Activated CD4-positive, alpha-beta T cell treated with anti-CD3 and anti-CD28 coated beads, Interleukin-2, amount 50 U/mL, for 16 hours (primary cell): ENCODE measurements at regions not wholly inside any gene's neighbourhood (a gene's known extent, or its start where the extent isn't known, plus 50 kb on each side); places are given as distances from the start of the nearest gene placed in this dataset.
"Not testable (repeated sequence)": the region's sequence is repeated elsewhere in the genome, so short reads cannot be mapped to it uniquely, and the experiment has no call there.

Source experiments
- DNase-seq: peaks from one replicate; pipeline ENCODE4 v3.0.0-alpha.2; 2020

DNA sequence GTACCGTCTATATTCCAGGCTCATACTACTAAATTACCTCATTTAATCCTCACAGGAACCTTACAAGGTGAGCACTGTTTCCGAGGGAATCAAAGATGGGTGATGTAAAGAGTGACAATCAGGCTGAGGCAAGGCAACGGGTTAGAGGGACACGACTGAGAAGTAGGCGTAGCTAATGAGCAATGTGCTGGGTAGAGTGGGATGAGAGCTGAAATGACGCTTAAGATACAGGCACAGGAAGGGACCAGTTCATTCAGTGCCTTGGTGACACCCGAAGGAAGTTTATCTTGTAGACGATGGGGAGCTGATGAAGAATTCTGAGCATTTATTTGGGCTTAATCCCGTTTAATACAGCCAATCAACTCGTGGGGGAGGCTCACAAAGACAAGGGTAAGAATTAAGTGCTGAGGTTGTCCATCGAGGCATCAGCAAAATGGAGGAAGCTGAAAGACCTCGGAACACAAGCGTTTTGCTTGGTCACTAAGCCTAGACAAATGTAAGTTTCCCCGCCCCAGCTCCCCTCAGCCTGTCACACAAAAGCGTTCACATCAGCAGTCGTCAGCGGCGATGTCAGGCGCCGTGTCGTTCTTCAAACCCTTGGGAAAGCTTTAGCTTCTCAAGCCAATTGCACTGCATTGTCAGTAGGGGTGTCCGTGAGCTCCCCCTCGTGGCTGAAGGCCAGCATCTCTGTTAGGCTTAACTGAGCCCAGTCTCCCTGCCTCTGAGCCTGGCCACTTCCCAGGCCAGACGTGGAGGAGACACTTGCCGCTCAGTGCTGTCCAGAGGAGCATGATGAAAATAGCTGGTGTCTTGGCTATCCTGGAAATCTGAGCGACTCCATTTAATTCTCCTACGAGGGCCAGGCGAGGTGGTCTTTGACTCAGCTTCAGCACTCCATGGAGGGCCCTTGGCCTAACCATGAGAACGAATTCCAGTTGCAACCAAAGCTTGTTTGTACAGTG lies 288.5 kb upstream of the G2E3 start:
- DNase-seq, result peak; percentile 71

DNA sequence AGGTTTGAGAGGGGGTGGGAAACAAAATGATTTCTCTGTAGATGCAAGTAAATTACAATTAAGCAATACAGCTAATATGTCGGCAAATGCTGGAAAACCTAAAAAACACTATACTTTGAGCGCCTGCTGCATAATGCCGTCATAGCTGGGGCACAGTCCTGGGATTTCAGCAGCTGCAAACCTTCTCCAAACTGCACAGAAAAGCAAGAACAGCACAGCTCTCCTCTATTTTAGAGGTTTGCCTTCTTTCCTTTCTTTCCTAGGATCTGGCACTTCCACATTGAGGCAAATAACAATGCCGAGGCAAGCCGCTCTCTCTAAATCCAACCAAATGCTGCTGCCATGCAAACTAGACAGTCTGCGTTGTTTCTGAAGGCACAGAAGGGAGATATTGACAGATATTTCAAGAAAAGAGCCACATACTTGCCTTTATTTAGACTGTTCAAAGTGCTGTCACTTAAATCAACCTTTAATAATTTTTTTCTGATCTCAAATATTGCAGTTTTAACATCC lies 287.1 kb upstream of the G2E3 start:
- no peak for DNase-seq

DNA sequence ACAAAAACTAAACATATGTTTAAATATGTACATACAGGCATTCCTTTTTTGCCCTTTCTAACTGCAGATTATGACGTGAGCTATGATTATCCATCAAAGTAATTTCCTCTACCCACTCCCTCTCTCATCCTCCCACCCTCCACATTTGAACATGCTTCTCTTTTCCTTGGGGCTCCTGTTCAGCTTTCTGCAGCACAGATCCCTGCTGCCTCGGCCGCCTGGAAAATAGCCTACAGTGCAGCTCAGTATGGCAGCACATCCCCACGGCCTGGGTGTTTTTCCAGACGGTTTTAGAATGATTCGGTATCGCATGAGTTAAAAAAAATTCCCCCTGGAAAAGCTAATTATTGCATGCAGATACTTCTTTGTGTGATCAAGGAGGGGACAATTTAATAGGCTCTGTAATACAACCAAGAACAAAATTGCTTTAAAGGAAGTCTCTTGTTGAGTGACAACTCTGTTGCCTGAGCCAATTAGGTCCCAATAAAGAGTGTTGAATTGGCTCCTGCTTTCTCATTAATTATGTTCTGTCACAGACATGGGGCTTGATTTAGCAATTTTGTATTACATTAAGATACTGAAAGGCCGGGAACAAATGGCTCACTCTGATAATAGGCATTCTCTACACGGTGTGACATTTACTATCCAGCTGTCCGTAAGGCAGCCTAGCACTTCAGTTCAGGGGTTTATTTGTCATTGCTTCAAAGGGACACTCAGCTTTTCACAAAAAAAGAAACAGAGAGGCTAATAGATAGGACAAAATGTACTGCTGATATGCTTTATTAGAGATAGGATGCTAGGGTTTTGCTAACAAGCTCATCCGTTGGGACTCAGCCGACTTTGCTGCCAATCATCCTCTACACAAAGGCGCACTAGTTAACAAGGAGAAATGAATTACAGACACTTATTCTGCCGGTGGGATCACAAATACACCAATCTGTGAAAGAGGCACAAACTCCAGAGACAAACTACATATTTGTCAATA lies 285.8 kb upstream of the G2E3 start:
- no peak for DNase-seq

DNA sequence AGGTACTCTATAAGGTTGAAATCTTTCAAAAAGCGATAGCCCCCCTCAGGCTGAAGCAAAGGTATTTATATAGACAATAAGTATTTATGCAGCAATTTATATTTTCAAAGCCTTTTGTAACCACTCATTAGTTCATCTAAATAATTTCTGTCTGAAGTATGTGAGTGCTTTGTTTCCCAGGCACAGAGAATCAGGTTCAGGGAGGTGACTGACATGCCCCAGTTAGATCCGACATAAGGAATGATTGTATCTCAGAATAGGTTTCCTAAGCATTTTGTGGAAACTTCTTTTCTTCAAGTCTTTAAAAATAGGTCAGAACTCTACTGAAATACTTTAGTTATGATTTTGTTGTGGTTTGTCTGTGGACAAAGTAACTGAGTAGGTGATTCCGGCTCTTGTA lies 283.4 kb upstream of the G2E3 start:
- no peak for DNase-seq

DNA sequence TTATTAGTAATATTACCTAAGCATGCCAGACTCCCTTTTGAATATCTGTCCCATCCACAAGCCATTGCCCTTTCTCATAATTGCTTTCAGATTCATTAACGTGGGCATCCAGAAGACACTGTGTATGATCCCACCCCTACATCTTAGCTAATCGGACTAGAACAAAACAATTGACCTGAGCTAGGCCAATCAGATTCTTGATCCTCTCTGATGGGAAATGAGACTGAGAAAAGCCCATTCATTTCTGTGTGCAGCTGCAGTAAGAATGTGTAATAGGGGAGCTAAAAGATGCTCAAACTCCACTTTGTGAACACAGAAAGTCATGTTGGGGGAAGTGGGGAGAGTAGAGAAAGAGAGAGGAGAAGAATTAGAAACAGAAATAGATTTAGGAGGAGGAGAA lies 281.7 kb upstream of the G2E3 start:
- no peak for DNase-seq

DNA sequence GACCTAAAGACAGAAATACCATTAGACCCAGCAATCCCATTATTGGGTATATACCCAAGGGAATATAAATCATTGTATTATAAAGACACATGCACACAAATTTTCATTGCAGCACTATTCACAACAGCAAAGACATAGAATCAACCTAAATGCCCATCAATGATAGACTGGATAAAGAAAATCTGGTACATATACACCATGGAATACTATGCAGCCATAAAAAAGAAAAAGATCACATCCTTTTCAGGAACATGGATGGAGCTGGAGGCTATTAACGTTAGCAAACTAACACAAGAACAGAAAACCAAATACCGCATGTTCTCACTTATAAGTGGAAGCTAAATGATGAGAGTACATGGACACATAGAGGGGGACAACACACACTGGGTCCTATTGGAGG lies 280.1 kb upstream of the G2E3 start:
- not testable (repeated sequence) for DNase-seq

DNA sequence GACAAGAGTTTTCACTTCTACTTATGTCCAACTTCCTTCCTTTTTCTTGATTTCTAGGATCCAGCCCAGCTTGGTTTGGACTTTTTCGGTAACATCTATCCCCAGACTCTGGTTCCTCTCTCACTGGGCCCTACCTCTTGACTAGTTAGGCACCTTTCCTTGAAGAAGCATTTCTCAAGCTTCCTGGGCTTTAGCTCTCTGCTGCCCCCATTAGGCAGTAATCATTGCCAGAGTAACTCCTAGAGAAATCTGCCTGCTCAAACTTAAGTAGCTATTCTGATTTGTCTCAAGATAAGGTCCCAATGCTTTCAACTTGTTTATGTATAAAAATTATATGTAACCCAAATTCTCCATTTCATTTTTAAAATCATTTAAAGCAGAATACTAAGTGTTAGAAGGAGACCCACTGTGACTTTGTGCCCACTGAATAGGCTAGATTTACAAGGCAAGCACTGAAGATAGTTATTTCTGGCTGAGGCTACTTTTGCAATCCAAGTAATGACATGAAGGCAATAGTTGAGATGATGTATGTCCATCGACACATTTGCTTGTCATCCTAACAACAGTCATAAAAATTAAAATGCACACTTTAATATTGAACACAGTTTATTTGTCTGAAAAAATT lies 275.0 kb upstream of the G2E3 start:
- peak; percentile 41 for DNase-seq

DNA sequence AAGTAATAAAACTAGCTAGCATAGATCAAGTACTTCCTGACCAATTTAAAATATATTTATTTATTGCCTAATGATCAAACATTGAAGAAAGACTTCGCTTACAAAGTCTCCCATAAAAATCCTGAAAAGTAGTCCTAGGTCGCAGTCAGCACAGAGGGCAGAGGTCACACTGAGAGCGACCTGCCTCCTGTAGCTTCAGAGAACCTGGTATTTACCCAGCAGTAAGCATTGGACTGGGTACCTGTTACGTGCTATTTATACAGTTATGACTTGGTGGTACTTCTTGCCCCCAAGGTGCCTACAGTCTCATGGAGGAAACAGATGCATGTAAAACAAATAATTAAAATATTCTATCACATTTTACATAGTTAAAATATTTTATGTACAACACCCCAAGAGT lies 274.1 kb upstream of the G2E3 start:
- DNase-seq, result no peak

DNA sequence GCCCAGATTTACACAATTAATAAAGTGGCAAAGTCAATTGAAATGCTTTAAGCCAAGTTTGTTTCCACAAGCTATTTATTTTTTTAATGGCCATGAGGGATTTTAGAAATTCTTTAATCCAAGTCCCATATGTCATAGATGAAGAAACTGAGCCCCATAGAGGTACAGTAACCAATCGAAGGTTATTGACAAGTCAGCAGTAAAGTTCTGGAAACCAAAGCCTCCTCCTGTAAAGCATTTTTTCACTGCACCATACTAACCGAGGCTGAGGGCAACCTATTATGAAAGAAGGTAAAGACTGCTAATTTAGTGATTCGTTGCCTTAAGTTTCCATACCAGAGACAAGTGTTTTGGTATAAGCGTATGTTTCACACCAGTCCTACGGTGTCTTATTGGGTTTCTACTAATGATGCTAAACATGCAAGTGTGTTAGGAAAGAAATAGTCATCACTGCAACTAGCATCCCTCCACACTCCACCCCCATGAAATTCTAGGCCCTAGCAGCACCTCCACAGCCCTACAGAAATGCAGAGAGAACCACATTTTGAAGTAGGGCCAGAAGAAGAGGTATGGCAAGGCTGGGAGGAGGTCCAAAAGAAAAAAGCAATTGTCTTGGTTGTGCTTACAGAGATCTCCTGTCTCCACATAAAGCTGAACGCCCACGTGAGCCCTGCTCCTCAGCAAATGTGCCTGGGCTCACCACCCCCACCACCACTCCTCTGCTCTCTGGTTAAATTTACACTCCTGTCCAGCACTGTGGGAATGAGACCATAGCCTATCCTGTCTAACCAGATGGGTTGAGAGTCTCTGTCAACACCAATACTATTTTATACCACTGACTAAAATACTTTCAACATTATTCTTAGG lies 271.1 kb upstream of the G2E3 start:
- no peak for DNase-seq

DNA sequence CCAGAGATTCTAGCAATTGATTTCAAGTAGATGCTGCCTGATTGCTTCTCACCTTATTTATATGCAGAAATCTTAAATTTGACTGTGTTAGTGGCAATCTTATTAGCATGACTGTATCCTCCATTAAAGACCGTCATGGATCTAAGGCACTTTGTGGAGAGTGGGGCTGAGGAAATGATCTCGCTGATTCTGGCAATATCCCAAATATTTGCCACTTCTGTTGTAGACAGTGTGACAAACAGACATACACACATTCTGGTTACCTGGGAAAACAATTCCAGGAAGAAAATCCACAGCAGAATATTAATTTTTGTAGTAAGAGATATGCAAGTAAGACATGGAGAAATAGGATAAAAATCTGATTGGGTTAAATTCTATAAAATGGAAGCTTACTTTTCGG lies 269.0 kb upstream of the G2E3 start:
- no peak for DNase-seq

DNA sequence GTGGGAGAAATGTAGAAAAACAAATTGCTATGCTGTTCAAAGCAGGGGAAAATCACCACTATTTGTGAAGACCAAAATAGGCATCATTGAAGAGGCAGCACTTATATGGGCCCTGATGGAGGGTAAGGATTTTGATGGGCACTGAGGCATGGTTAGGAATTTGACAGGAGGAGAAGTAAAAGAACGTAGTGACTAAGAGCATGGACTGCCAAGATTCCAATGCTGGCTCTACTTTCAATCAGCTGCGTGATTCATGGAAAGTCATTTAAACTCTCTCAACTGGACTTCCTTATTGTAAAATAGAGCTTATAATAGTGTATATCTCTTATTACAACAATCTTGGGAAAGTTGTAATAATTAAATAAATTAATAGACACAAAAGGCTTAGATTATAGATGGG lies 267.7 kb upstream of the G2E3 start:
- DNase-seq, result no peak

DNA sequence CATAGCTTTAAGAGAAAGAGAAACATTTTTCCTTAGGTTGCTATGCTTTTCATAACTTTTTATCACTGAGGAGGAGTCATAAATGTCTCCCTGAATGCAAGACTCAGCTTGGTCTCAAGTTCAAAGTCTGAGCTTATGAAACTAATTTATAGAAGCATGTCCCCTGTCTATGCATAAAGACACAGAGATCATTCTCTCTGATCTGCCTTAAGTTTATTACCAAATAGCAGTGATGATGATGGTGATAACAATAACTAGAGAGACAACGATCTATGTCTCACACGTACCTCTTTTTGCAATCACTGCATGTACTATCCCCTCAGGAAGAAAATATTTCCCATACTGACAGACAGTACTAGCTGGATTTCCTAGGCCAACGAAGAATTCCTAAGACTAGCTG lies 266.4 kb upstream of the G2E3 start:
- no peak for DNase-seq

DNA sequence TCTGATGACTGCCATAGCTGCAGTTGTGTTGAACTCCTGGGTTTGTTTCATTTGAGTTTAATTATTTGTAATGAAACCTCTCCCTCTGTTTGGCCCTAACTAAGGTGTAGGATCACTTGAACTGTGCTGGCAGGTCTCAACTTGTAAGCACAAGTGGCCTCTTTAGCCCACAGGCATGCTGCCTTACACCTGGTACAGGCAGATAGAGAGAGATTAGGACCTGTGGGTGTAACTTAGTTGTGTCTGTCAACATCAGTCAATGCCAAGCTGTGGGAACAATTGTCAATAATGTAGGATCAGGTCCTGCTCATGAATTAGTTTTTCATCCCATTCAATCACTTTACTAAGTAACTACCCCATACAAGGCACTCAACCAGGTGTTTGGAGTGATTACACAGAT lies 263.0 kb upstream of the G2E3 start:
- DNase-seq, result no peak

DNA sequence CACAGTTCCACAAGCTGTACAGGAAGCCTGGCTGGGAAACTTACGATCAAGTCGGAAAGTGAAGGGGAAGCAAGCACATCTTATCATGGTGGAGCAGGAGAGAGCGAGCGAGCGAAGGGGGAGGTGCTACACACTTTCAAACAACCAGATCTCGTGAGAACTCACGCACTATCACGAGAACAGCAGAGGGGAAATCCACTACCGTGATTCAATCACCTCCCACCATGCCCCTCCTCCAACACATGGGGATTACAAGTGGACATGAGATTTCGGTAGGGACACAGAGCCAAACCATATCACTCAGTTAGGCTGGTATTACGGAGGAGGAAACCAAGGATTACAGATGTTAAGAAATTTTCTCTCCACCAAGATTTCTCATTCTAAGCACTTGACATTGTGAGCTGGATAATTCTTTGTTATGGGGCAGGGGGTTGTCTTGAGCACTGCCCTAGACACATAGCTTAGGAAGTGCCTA lies 262.0 kb upstream of the G2E3 start:
- DNase-seq, result no peak

DNA sequence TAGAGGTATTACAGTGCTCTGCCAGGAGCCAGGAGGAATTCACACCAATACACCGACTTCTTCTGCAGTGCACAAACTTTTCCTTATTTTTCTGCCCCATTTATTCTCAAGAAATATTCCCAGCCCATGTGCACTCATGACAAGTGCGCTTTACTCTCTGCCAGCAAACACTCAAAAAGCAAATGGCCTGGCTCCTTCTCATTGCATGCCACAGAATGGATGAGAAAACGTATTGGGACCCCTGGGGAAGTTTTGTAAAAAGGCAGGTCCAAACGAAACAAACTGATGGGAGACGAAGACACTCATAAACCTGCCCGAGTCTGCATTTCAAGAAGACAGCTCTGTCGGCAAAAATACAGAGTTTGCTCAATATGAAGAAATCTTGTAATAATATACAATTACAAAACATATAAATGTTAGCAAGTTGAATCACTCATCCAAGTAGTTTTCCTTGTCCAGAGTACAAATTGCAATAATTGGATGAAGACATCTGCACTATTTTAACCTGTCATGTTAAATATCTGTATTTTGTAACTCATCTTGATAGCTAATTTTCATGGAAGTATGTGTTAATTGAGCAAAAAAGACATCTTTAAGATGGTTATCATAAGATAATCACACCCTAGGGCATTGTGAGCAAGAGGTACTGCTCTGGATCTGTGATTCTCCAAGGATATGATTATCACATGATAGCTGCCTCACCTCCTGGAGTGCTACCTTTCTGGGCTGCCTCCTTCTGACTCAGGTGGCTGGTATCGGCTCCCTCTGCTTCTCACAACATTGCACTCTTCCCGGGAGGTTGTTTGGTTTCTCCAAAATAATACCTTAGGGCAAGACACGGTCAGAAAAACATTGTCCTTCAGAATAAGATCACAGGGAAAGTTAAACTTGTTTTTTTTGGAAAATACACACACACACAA lies 260.8 kb upstream of the G2E3 start:
- DNase-seq, result no peak

DNA sequence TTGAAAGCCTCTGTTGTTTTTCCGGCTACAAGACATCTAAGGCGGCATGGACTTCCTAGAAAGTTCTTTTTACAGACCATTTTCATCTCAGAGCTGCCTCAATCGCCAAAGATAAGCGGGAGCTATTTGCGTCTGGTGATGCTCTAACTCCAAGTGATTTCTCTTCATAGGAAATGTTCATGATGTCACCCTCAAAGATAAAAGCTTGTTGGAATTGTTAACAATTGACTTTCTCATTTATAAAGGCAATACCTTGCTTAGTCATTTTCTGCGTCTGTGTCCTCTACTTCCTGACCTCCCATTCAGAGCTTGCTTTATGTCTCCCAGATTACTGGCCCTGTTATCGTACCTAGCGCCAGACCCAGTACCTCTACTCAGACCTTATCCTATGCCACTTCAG lies 259.0 kb upstream of the G2E3 start:
- DNase-seq, result no peak

DNA sequence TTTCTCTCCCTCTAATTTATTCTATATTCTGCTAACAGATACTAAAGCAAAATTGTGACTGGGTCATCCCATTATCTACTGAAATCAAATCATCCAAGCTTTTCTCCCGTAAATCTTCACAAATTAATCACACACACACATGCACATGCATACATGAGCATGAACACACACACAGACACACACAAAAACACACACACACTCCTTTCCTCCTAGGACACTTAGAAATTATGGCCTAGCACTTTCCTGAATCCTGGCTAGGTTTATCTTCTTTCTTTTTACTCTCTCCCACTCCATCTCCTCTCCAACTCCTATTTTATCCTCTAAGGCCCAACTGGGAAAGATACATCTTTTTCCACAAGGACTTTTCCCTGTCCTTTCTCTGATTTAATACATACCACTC lies 255.6 kb upstream of the G2E3 start:
- DNase-seq, result no peak

DNA sequence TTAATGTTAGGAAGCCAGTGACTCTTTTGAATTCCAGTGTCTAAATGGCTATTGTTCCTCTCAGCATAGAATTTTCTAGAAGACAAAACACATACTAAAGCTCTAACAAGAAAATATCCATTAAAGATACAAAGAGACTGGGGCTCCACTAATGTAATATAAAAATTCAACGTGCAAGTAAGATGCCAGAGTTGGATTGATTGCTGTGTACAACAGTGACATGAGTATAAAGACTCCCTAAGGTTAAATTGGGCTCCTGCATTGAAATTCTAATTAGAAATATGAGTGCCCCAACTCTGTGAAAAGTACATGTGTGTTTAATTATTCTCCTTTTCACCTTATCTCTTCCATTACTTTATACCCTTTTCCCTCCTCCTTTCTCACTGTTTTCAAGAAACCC lies 253.6 kb upstream of the G2E3 start:
- no peak for DNase-seq

DNA sequence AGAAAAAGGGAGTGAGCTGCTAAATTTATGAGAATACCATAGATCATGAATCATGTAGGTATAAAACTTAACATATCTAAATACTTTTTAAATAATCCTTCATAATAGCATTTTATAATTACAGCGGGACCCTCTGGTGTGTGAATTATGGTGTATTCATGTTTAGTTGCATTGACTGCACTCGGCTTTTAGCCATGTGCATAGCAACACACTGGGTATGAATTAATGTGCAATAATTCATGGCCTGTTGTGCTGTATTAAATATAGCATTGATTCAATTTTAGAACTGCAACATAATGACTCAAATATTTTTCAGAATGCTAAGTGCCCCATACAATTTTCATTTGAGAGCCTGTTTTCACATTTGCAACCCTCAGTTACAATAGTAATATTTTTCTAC lies 249.6 kb upstream of the G2E3 start:
- DNase-seq, result no peak

DNA sequence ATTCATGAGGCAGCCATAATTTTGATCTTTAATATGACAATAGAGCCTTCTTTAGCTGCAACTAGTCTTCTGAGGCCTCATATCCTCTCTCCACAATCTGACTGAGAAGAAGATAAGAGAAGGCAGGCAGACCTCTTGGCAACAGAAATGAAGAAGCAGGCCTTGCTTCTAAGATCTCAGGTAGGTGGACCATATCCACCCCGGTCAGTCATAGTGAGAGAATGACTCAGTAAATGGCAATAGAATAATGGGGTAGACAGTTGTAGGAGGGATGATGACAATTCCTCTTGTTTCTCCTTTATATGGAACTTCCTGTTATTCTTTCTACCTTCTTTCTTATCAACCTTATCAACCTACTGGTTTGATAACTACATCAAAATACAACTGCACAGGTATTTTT lies 246.7 kb upstream of the G2E3 start:
- DNase-seq, result no peak

DNA sequence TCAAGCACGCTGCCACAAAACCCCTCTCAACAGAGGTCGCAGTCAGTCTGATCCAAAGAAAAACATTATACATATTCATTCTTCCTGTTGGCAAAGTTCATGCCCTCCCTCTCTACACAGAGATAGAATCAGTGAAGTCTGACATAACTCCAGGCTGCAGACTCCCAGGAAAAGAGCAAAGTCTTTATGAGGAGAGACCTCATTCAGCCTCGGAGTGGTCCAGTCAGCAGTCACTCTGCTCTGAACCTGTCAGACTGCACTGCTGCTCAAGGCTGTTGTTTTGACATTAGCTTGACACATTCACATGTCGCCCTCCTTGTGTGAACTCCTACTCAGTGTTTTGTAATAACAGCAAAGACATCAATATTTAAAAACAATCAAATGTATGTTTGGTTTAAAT lies 241.2 kb upstream of the G2E3 start:
- no peak for DNase-seq
